Osteoblast (primary cell): ENCODE measurements at regions not wholly inside any gene's neighbourhood (a gene's known extent, or its start where the extent isn't known, plus 50 kb on each side); places are given as distances from the start of the nearest gene placed in this dataset.

Experiments used
- DNase-seq: peaks from one replicate; pipeline ENCODE4 v3.0.0; 2011; ENCODE audit warnings: low spot score, mixed read lengths; ENCODE audit not compliant: insufficient read length; ENCODE audit errors: missing footprints
- H2AFZ ChIP-seq: 2 replicates; pipeline ENCODE4 v1.6.0; 2011; ENCODE audit warnings: mild to moderate bottlenecking, low read length
- H3K27ac ChIP-seq: 2 replicates; pipeline ENCODE4 v1.5.1; 2011; ENCODE audit warnings: mild to moderate bottlenecking, low read depth, low read length, moderate library complexity
- H3K27me3 ChIP-seq: 2 replicates; pipeline ENCODE4 v1.6.0; 2012; ENCODE audit warnings: mild to moderate bottlenecking, control low read depth, inconsistent platforms, low read length, moderate library complexity; ENCODE audit not compliant: insufficient read depth
- H3K36me3 ChIP-seq: 2 replicates; pipeline ENCODE4 v1.5.1; 2011; ENCODE audit warnings: mild to moderate bottlenecking, low read length, control low read depth, moderate library complexity; ENCODE audit not compliant: insufficient read depth
- H3K4me1 ChIP-seq: 2 replicates; pipeline ENCODE4 v1.5.1; 2011; ENCODE audit warnings: mild to moderate bottlenecking, low read length, control low read depth, moderate library complexity; ENCODE audit not compliant: insufficient read depth
- H3K4me2 ChIP-seq: 2 replicates; pipeline ENCODE4 v1.6.0; 2011; ENCODE audit warnings: mild to moderate bottlenecking, low read length; ENCODE audit not compliant: insufficient read depth
- H3K4me3 ChIP-seq: fragments of 200-600 bp; sonication (generic); 3 replicates; pipeline ENCODE4 v1.5.1; 2012; ENCODE audit warnings: mild to moderate bottlenecking, low read length, inconsistent platforms; ENCODE audit not compliant: insufficient read depth
- H3K79me2 ChIP-seq: 2 replicates; pipeline ENCODE4 v1.6.0; 2012; ENCODE audit warnings: mild to moderate bottlenecking, low read length, control low read depth, inconsistent platforms; ENCODE audit not compliant: insufficient read depth
- H3K9me3 ChIP-seq: 2 replicates; pipeline ENCODE4 v1.5.1; 2011; ENCODE audit warnings: low read depth, low read length, control low read depth
- H4K20me1 ChIP-seq: 2 replicates; pipeline ENCODE4 v1.6.0; 2012; ENCODE audit warnings: mild to moderate bottlenecking, low read length, control low read depth; ENCODE audit not compliant: insufficient read depth
- TF ChIP-seq, protein P1 (sequence below): IDR thresholded peaks from 2 replicates; pipeline ENCODE4 v1.5.1; 2011; ENCODE audit warnings: mild to moderate bottlenecking, low read depth, low read length, moderate library complexity; ENCODE audit errors: extremely low read depth

DNA sequence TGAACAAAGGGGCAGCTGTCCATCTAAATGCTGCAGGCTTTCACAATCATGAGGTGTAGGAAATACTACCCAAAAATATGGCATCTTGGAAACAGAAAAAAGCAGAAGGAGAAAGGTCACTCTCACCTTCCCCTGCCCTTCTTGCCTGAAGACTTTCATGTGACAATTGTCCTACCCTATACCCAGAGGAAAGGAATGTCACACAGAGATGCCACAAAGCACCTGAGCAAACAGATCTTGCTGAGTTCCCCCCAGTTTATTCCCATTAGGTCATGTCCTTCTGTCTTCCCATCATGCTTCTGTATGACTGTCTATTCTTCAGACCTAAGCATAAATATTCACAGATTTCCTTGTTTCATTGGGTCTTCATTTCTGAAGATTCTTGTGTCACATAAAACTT lies 95.5 kb upstream of the KCNK12 start:
- no peak overlapping the region for H2AFZ ChIP-seq
- no peaks in the 10 kb centered on the region for H3K9me3 ChIP-seq

GRCh38 chr2:47664817-47665216 lies 94.0 kb upstream of the KCNK12 start:
- TF ChIP-seq, protein P1, sequence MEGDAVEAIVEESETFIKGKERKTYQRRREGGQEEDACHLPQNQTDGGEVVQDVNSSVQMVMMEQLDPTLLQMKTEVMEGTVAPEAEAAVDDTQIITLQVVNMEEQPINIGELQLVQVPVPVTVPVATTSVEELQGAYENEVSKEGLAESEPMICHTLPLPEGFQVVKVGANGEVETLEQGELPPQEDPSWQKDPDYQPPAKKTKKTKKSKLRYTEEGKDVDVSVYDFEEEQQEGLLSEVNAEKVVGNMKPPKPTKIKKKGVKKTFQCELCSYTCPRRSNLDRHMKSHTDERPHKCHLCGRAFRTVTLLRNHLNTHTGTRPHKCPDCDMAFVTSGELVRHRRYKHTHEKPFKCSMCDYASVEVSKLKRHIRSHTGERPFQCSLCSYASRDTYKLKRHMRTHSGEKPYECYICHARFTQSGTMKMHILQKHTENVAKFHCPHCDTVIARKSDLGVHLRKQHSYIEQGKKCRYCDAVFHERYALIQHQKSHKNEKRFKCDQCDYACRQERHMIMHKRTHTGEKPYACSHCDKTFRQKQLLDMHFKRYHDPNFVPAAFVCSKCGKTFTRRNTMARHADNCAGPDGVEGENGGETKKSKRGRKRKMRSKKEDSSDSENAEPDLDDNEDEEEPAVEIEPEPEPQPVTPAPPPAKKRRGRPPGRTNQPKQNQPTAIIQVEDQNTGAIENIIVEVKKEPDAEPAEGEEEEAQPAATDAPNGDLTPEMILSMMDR = peak; percentile 16
- DNase-seq = no peak
- no peaks in the 10 kb centered on the region for H3K79me2 ChIP-seq
- no peaks in the 10 kb centered on the region for H3K36me3 ChIP-seq
- H3K9me3 ChIP-seq = no peaks in the 10 kb centered on the region
- peaks cover 5% of the 10 kb centered on the region for H3K27me3 ChIP-seq
- no peaks in the 10 kb centered on the region for H3K4me1 ChIP-seq
- no peak overlapping the region for H3K27ac ChIP-seq
- H3K4me3 ChIP-seq = no peak overlapping the region
- no peak overlapping the region for H3K4me2 ChIP-seq
- H4K20me1 ChIP-seq = no peaks in the 10 kb centered on the region
- no peak overlapping the region for H2AFZ ChIP-seq

More for the DNA sequence above, 95.5 kb upstream of the KCNK12 start:
- H4K20me1 ChIP-seq = no peaks in the 10 kb centered on the region
- TF ChIP-seq, protein P1 = no peak
- no peaks in the 10 kb centered on the region for H3K79me2 ChIP-seq
- no peak overlapping the region for H3K4me3 ChIP-seq
- no peaks in the 10 kb centered on the region for H3K4me1 ChIP-seq
- DNase-seq = no peak
- no peak overlapping the region for H3K27ac ChIP-seq
- H3K36me3 ChIP-seq = no peaks in the 10 kb centered on the region
- H3K27me3 ChIP-seq = no peaks in the 10 kb centered on the region
- no peak overlapping the region for H3K4me2 ChIP-seq

- Histone ChIP-seq H3K79me2 (no peaks in the 10 kb centered on the region), H3K27me3 (peaks cover 14% of the 10 kb centered on the region), H4K20me1 (no peaks in the 10 kb centered on the region), H3K9me3 (no peaks in the 10 kb centered on the region), H3K4me1 (no peaks in the 10 kb centered on the region), H3K4me3 (no peak overlapping the region), H3K4me2 (no peak overlapping the region), H3K36me3 (no peaks in the 10 kb centered on the region), H2AFZ (no peak overlapping the region), H3K27ac (no peak overlapping the region)
- DNase-seq = no peak
- TF ChIP-seq, protein P1 = no peak
Observed at GRCh38 chr2:47662552-47662951, 91.8 kb upstream of the KCNK12 start.

DNA sequence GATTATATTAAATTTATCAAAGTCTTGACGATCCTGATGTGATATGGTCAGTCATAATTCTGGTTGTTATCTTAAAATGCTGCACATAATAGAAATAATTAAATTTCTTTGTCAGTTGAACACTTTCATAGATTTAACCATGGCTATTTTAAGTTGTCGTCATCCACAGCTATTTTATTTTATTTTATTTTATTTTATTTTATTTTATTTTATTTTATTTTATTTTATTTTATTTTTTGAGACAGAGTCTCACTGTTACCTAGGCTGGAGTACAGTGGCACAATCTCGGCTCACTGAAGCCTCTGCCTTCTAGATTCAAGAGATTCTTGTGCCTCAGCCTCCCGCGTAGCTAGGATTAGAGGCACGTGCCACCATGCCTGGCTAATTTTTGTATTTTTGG lies 90.5 kb upstream of the KCNK12 start:
- Histone ChIP-seq H4K20me1 (no peaks in the 10 kb centered on the region), H3K4me3 (no peak overlapping the region), H3K4me2 (no peak overlapping the region), H3K27me3 (peaks cover 14% of the 10 kb centered on the region), H3K79me2 (no peaks in the 10 kb centered on the region), H3K4me1 (no peaks in the 10 kb centered on the region), H2AFZ (no peak overlapping the region), H3K36me3 (no peaks in the 10 kb centered on the region), H3K9me3 (no peaks in the 10 kb centered on the region), H3K27ac (no peak overlapping the region)
- TF ChIP-seq, protein P1 = no peak
- no peak for DNase-seq
